ENCODE measurements at regions not wholly inside any gene's neighbourhood (a gene's known extent, or its start where the extent isn't known, plus 50 kb on each side); places are given as distances from the start of the nearest gene placed in this dataset.

- H3K4me3 ChIP-seq (ENCODE audit: low read depth, low read length), result no peak overlapping the region
- POLR2A ChIA-PET, result no interaction called here
- no peak for TF ChIP-seq CTCF (IDR thresholded peaks at IDR 0.05; ENCODE audit: insufficient read depth, low read length, missing control alignments)
- CTCF ChIA-PET, result interaction anchor here (0.8 to 2.0 kb wide), 5 partner anchors 10 to 983 kb away, joined by 3 to 12 read pairs (median 4); no protein-coding TSS in a partner anchor
- DNase-seq (ENCODE audit: low read depth, low spot score), result no peak
These were observed 166.9 kb upstream of the MPDZ start for GRCh38 chr9:13446286-13446937.

GRCh38 chr9:13445103-13445500 lies 165.6 kb upstream of the MPDZ start:
- DNase-seq (ENCODE audit: low read depth, low spot score), result no peak
- TF ChIP-seq CTCF (IDR thresholded peaks at IDR 0.05; ENCODE audit: insufficient read depth, low read length, missing control alignments), result no peak
- POLR2A ChIA-PET, result no interaction called here
- H3K4me3 ChIP-seq (ENCODE audit: low read depth, low read length), result no peak overlapping the region
- CTCF ChIA-PET, result no interaction called here

GRCh38 chr9:13444245-13445102 lies 165.0 kb upstream of the MPDZ start:
- H3K4me3 ChIP-seq (ENCODE audit: low read depth, low read length), result no peak overlapping the region
- CTCF ChIA-PET, result no interaction called here
- no peak for DNase-seq (ENCODE audit: low read depth, low spot score)
- POLR2A ChIA-PET, result no interaction called here
- no peak for TF ChIP-seq CTCF (IDR thresholded peaks at IDR 0.05; ENCODE audit: insufficient read depth, low read length, missing control alignments)

GRCh38 chr9:13443346-13444244 lies 164.1 kb upstream of the MPDZ start:
- H3K4me3 ChIP-seq (ENCODE audit: low read depth, low read length), result no peak overlapping the region
- POLR2A ChIA-PET, result no interaction called here
- TF ChIP-seq CTCF (IDR thresholded peaks at IDR 0.05; ENCODE audit: insufficient read depth, low read length, missing control alignments), result no peak
- DNase-seq (ENCODE audit: low read depth, low spot score), result no peak
- CTCF ChIA-PET, result interaction anchor here (0.8 kb wide), 1 partner anchor 16 kb away, joined by 4 read pairs; no protein-coding TSS in a partner anchor

- ChIA-PET CTCF (interaction anchor here (1.2 to 1.5 kb wide), 2 partner anchors 12 to 914 kb away, joined by 5 to 6 read pairs; no protein-coding TSS in a partner anchor), POLR2A (no interaction called here)
- no peak for DNase-seq (ENCODE audit: low read depth, low spot score)
- no peak for TF ChIP-seq CTCF (IDR thresholded peaks at IDR 0.05; ENCODE audit: insufficient read depth, low read length, missing control alignments)
- H3K4me3 ChIP-seq (ENCODE audit: low read depth, low read length), result no peak overlapping the region
These were observed 160.4 kb upstream of the MPDZ start for GRCh38 chr9:13439685-13440476.

Data from AG04449 (cell line).